Choroid plexus epithelial cell (primary cell): ENCODE measurements at regions not wholly inside any gene's neighbourhood (a gene's known extent, or its start where the extent isn't known, plus 50 kb on each side); places are given as distances from the start of the nearest gene placed in this dataset.
A peak's percentile ranks its signal among the peaks of the same experiment; 100 is the strongest.

Source experiments
- DNase-seq: peaks from one replicate; pipeline ENCODE4 v3.0.0-alpha.2; 2010; ENCODE audit warnings: low read depth
- H3K4me3 ChIP-seq: 2 replicates; pipeline ENCODE4 v1.5.1; 2011; ENCODE audit warnings: low read depth, mild to moderate bottlenecking, control low read depth, low read length, moderate library complexity
- CTCF ChIP-seq: conservative IDR thresholded peaks from 2 replicates; pipeline ENCODE4 v1.5.1; 2011; ENCODE audit warnings: low read depth, mild to moderate bottlenecking, control low read depth, inconsistent platforms, low read length, moderate library complexity

GRCh38 chr18:46257366-46257765 lies 153.2 kb downstream of the HAUS1 start:
- TF ChIP-seq CTCF = no peak
- DNase-seq = no peak
- no peak overlapping the region for H3K4me3 ChIP-seq

GRCh38 chr18:46260016-46260878 lies 156.1 kb downstream of the HAUS1 start:
- TF ChIP-seq CTCF = no peak
- H3K4me3 ChIP-seq = no peak overlapping the region
- peak; percentile 61 for DNase-seq

GRCh38 chr18:46260879-46261143 lies 156.6 kb downstream of the HAUS1 start:
- DNase-seq = no peak
- no peak overlapping the region for H3K4me3 ChIP-seq
- TF ChIP-seq CTCF = no peak

- no peak overlapping the region for H3K4me3 ChIP-seq
- no peak for TF ChIP-seq CTCF
- peak; percentile 47 for DNase-seq
Observed at GRCh38 chr18:46261799-46262198, 157.6 kb downstream of the HAUS1 start.

- no peak for DNase-seq
- TF ChIP-seq CTCF = no peak
- H3K4me3 ChIP-seq = no peak overlapping the region
Observed at GRCh38 chr18:46262856-46263255, 158.7 kb downstream of the HAUS1 start.

GRCh38 chr18:46264255-46264654 lies 160.1 kb downstream of the HAUS1 start:
- no peak overlapping the region for H3K4me3 ChIP-seq
- peak; percentile 86 for DNase-seq
- TF ChIP-seq CTCF = peak; percentile 9
